ENCODE measurements at regions not wholly inside any gene's neighbourhood (a gene's known extent, or its start where the extent isn't known, plus 50 kb on each side); places are given as distances from the start of the nearest gene placed in this dataset.

DNA sequence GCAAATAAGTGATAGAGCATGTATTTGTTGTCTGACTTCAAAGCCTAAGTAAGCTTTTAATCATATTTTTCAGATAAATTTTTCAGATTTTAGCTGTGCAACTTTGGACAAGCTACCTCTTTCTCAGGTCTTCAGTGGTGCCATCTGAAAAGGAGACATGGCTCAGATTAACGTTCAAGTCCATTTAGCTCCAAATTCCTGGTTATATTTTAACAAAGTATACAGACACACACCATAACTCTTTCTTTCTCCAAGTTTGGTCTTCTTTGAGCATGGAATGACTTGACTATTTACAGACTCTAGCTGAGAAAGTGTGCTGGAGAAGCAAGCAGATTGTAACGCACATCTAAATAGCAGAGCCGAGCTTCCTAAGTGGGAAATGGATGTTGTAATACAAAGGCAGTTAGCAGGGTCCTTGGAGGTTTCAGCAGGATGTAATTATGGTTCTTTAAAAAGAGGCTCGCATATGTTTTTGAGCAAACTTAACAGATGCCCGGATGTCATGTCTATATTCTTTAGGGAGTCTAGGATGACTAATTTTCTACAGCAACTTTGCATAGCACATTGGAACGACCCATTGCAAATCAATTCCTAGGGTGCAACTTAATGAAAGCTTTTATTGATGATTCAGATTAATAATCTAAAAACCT is 128.1 kb upstream of the E2F8 start:
- Histone ChIP-seq H3K4me1 (ENCODE audit: control insufficient read depth, insufficient read depth, low read length) (peaks cover 23% of the 10 kb centered on the region), H2AK5ac (ENCODE audit: low read depth, low read length) (no peak overlapping the region), H2AK9ac (replicated peaks; ENCODE audit: low read depth, low read length, poor library complexity) (no peak overlapping the region), H4K5ac (ENCODE audit: low read depth, low read length) (no peak overlapping the region; the same call in 1 of the 2 replicates), H3K27me3 (ENCODE audit: control insufficient read depth, insufficient read depth, low read length) (no peaks in the 10 kb centered on the region), H3K14ac (replicated peaks; ENCODE audit: low read depth, low read length) (no peak overlapping the region), H3K9me1 (ENCODE audit: insufficient read depth, low read length) (peaks cover 25% of the 10 kb centered on the region), H3K4me2 (ENCODE audit: low read depth, low read length) (no peak overlapping the region), H3K4me3 (ENCODE audit: insufficient read depth, low read depth, low read length) (no peak overlapping the region), H3K4ac (ENCODE audit: low read depth, low read length) (peak overlapping the region; percentile 1; the same call in 1 of the 2 replicates), H2BK20ac (ENCODE audit: low read depth, low read length) (0 out of 2 replicates have a peak overlapping the region, but pooled peaks have one; percentile 0), H3K9me3 (ENCODE audit: control insufficient read depth, insufficient read depth, low read length) (no peaks in the 10 kb centered on the region), H3K18ac (ENCODE audit: low read depth, low read length) (peak overlapping the region; percentile 54; the same call in 1 of the 2 replicates), H2AFZ (replicated peaks; ENCODE audit: low read length, poor library complexity) (no peak overlapping the region), H2BK15ac (ENCODE audit: low read depth, low read length) (peak overlapping the region; percentile 24; the same call in 1 of the 3 replicates), H4K20me1 (ENCODE audit: insufficient read depth, low read length) (no peaks in the 10 kb centered on the region), H2BK120ac (ENCODE audit: low read depth, low read length) (peak overlapping the region; percentile 16), H4K8ac (ENCODE audit: low read depth in 2 of 2, low read length in 2 of 2) (no peak overlapping the region; a peak in 1 of 4 replicates), H3K9ac (ENCODE audit: low read depth, low read length) (no peak overlapping the region), H3K56ac (ENCODE audit: extremely low read depth, insufficient read depth, low read length) (no peak overlapping the region), H2BK5ac (ENCODE audit: low read depth, low read length, poor library complexity, severe bottlenecking) (no peak overlapping the region), H3K27ac (ENCODE audit: insufficient read depth, low read length) (no peak overlapping the region), H4K91ac (ENCODE audit: insufficient read depth, low read depth, low read length) (peak overlapping the region; percentile 6; the same call in 1 of the 2 replicates), H3K23ac (ENCODE audit: low read depth, low read length) (no peak overlapping the region), H3K36me3 (ENCODE audit: control insufficient read depth, insufficient read depth, low read length) (no peaks in the 10 kb centered on the region), H3K79me1 (ENCODE audit: low read depth in 1 of 2, low read length in 2 of 2) (no peaks in the 10 kb centered on the region)
- DNase-seq (no peak), ATAC-seq (ENCODE audit: low read depth) (no peak)
- dilution Hi-C loops (cut with HindIII; ENCODE audit: low sequenced_read_pairs, unreplicated experiment), result no loop called here
- intact Hi-C loops (cut with micrococcal nuclease), result no loop called here
- 79% methylated on average over 2 of the region's 6 CpGs; no CpG with 5 or more reads in 1 of the 2 experiments for WGBS, 2 experiments (ENCODE audit: extremely low coverage in 2 of 2, insufficient read length in 1 of 2)
- TF ChIP-seq RFX5 (IDR thresholded peaks at IDR 0.05; ENCODE audit: low read depth, low read length), result no peak
- TF ChIP-seq POLR2A (IDR thresholded peaks at IDR 0.05; ENCODE audit: low read depth, low read length), result no peak
- POLR2A ChIA-PET (ENCODE audit: unreplicated experiment), result no interaction called here
- in situ Hi-C loops (cut with MboI; ENCODE audit: low sequenced_read_pairs), result no loop called here
- no TSS peak for BruUV-seq (replicated peaks)
- CTCF ChIA-PET, result no interaction called here
